ENCODE measurements at regions not wholly inside any gene's neighbourhood (a gene's known extent, or its start where the extent isn't known, plus 50 kb on each side); places are given as distances from the start of the nearest gene placed in this dataset.

- H3K4me3 ChIP-seq (ENCODE audit: low read depth, low read length) = no peak overlapping the region
- CTCF ChIA-PET = interaction anchor here (1.1 to 5.0 kb wide), 2 partner anchors 9 to 256 kb away, joined by 3 to 35 read pairs; no protein-coding TSS in a partner anchor
Measured at GRCh38 chr6:2439632-2440031, 194.2 kb upstream of the GMDS start.

GRCh38 chr6:2439082-2439481, 193.7 kb upstream of the GMDS start:
- TF ChIP-seq ZNF148 (tag by site-specific recombination; IDR thresholded peaks at IDR 0.05; ENCODE audit: borderline replicate concordance) (no peak), ELK4 (IDR thresholded peaks at IDR 0.05; ENCODE audit: borderline replicate concordance, low read depth, low read length) (no peak), ZNF580 (tag by site-specific recombination; IDR thresholded peaks at IDR 0.05) (no peak), ZNF600 (tag by site-specific recombination; IDR thresholded peaks at IDR 0.05) (no peak), ZFP41 (tag by site-specific recombination; IDR thresholded peaks at IDR 0.05; ENCODE audit: borderline replicate concordance) (no peak), ZNF544 (tag by site-specific recombination; IDR thresholded peaks at IDR 0.05) (no peak), ZNF48 (tag by site-specific recombination; IDR thresholded peaks at IDR 0.05) (no peak), ZNF610 (tag by site-specific recombination; IDR thresholded peaks at IDR 0.05; ENCODE audit: borderline replicate concordance) (no peak), ZNF350 (tag by site-specific recombination; IDR thresholded peaks at IDR 0.05) (no peak), HOXA7 (CRISPR knock-in tag; IDR thresholded peaks at IDR 0.05; ENCODE audit: borderline replicate concordance) (no peak), SALL2 (tag by site-specific recombination; IDR thresholded peaks at IDR 0.05; ENCODE audit: borderline replicate concordance) (no peak), ZBTB8A (tag by site-specific recombination; IDR thresholded peaks at IDR 0.05) (no peak), ZNF248 (tag by site-specific recombination; IDR thresholded peaks at IDR 0.05) (no peak), ZBTB49 (tag by site-specific recombination; IDR thresholded peaks at IDR 0.05; ENCODE audit: low read depth) (no peak), PATZ1 (tag by site-specific recombination; IDR thresholded peaks at IDR 0.05) (no peak)
- Histone ChIP-seq H3K27ac (ENCODE audit: extremely low read depth, low read depth, low read length) (no peak overlapping the region), H3K4me1 (ENCODE audit: control insufficient read depth, insufficient read depth, low read length) (peaks cover 3% of the 10 kb centered on the region; the same call in 1 of the 2 replicates), H3K36me3 (ENCODE audit: control insufficient read depth in 2 of 2, insufficient read depth in 1 of 2, low read length in 2 of 2) (no peaks in the 10 kb centered on the region), H3K4me3 (ENCODE audit: low read depth, low read length) (no peak overlapping the region), H3K9me3 (ENCODE audit: control insufficient read depth, insufficient read depth, low read depth, low read length) (no peaks in the 10 kb centered on the region)
- CTCF ChIA-PET = interaction anchor here (0.6 to 5.0 kb wide), 2 partner anchors 10 to 1894 kb away, joined by 3 to 35 read pairs; no protein-coding TSS in a partner anchor
- POLR2A ChIA-PET = no interaction called here

More at GRCh38 chr6:2439632-2440031, 194.2 kb upstream of the GMDS start:
- Histone ChIP-seq H3K36me3 (ENCODE audit: control insufficient read depth in 2 of 2, insufficient read depth in 1 of 2, low read length in 2 of 2) (no peaks in the 10 kb centered on the region), H3K4me1 (ENCODE audit: control insufficient read depth, insufficient read depth, low read length) (peaks cover 3% of the 10 kb centered on the region; the same call in 1 of the 2 replicates), H3K9me3 (ENCODE audit: control insufficient read depth, insufficient read depth, low read depth, low read length) (no peaks in the 10 kb centered on the region), H3K27ac (ENCODE audit: extremely low read depth, low read depth, low read length) (no peak overlapping the region)
- POLR2A ChIA-PET = no interaction called here
- TF ChIP-seq ZFP3 (tag by site-specific recombination; IDR thresholded peaks at IDR 0.05; ENCODE audit: low read depth) = no peak
- TF ChIP-seq ZNF37A (tag by site-specific recombination; IDR thresholded peaks at IDR 0.05) = no peak
- no peak for TF ChIP-seq ZNF175 (tag by site-specific recombination; IDR thresholded peaks at IDR 0.05)
